Right atrium auricular region (tissue), 2 donors: ENCODE measurements at regions not wholly inside any gene's neighbourhood (a gene's known extent, or its start where the extent isn't known, plus 50 kb on each side); places are given as distances from the start of the nearest gene placed in this dataset.

Experiments used
- DNase-seq: peaks from one replicate; pipeline ENCODE4 v3.0.0-alpha.2; 2019; ENCODE audit warnings: low spot score
- H3K27ac ChIP-seq, 2 donors: fragments of 200-600 bp; sonication (generic); 1 replicate in 1 of 2; 2 replicates in 1 of 2; pipeline ENCODE4 v1.5.1; 2016 to 2019
- H3K27me3 ChIP-seq, 2 donors: fragments of 200-600 bp; sonication (generic); one replicate each; pipeline versions ENCODE4 v1.5.1 to v1.6.0; 2017 to 2019
- H3K36me3 ChIP-seq: fragments of 200-600 bp; sonication (generic); one replicate; pipeline ENCODE4 v1.5.1; 2016
- H3K4me1 ChIP-seq, 2 donors: fragments of 200-600 bp; sonication (generic); one replicate each; pipeline versions ENCODE4 v1.5.1 to v1.6.0; 2017 to 2019
- H3K4me3 ChIP-seq, 2 donors: fragments of 200-600 bp; sonication (generic); 1 replicate in 1 of 2; 2 replicates in 1 of 2; pipeline ENCODE4 v1.5.1; 2017 to 2019; ENCODE audit warnings: mild to moderate bottlenecking in 1 of 2, moderate library complexity in 1 of 2
- H3K9me3 ChIP-seq, 2 donors: fragments of 200-600 bp; sonication (generic); one replicate each; pipeline ENCODE4 v1.5.1; 2019
- CTCF ChIP-seq, 2 donors: fragments of 200-600 bp; sonication (generic); IDR thresholded peaks; one replicate each; pipeline ENCODE4 v1.5.1; 2019; ENCODE audit warnings: antibody characterized with exemption in 2 of 2

- Histone ChIP-seq H3K27me3 (no peaks in the 10 kb centered on the region), H3K9me3 (no peaks in the 10 kb centered on the region), H3K4me3 (no peak overlapping the region), H3K27ac (no peak overlapping the region), H3K4me1 (no peaks in the 10 kb centered on the region), H3K36me3 (no peaks in the 10 kb centered on the region)
- TF ChIP-seq CTCF (IDR thresholded peaks at IDR 0.05): no peak
- DNase-seq: no peak
These were observed 220.2 kb upstream of the MYO3A start for GRCh38 chr10:25713894-25714240.

- H3K4me3 ChIP-seq: no peak overlapping the region
- H3K27ac ChIP-seq: no peak overlapping the region
- no peaks in the 10 kb centered on the region for H3K36me3 ChIP-seq
- no peaks in the 10 kb centered on the region for H3K4me1 ChIP-seq
- TF ChIP-seq CTCF (IDR thresholded peaks at IDR 0.05): no peak
- H3K9me3 ChIP-seq: no peaks in the 10 kb centered on the region
- no peak for DNase-seq
- H3K27me3 ChIP-seq: no peaks in the 10 kb centered on the region
These were observed 209.8 kb upstream of the MYO3A start for GRCh38 chr10:25724241-25724640.

- H3K27me3 ChIP-seq: no peaks in the 10 kb centered on the region
- peak; percentile 57 to 77 for TF ChIP-seq CTCF (IDR thresholded peaks at IDR 0.05)
- no peaks in the 10 kb centered on the region for H3K36me3 ChIP-seq
- H3K27ac ChIP-seq: no peak overlapping the region
- H3K4me3 ChIP-seq: no peak overlapping the region
- DNase-seq: no peak
- no peaks in the 10 kb centered on the region for H3K4me1 ChIP-seq
- H3K9me3 ChIP-seq: no peaks in the 10 kb centered on the region
These were observed 207.9 kb upstream of the MYO3A start for GRCh38 chr10:25725917-25726716.

- Histone ChIP-seq H3K4me3 (no peak overlapping the region), H3K27ac (no peak overlapping the region), H3K9me3 (no peaks in the 10 kb centered on the region), H3K27me3 (no peaks in the 10 kb centered on the region), H3K36me3 (no peaks in the 10 kb centered on the region), H3K4me1 (no peaks in the 10 kb centered on the region)
- no peak for TF ChIP-seq CTCF (IDR thresholded peaks at IDR 0.05)
- DNase-seq: no peak
These were observed 195.3 kb upstream of the MYO3A start for GRCh38 chr10:25738776-25739175.

GRCh38 chr10:25743832-25744231 is 190.2 kb upstream of the MYO3A start:
- no peaks in the 10 kb centered on the region for H3K36me3 ChIP-seq
- H3K9me3 ChIP-seq: no peaks in the 10 kb centered on the region
- H3K4me3 ChIP-seq: no peak overlapping the region
- no peak for TF ChIP-seq CTCF (IDR thresholded peaks at IDR 0.05)
- no peak overlapping the region for H3K27ac ChIP-seq
- DNase-seq: no peak
- H3K4me1 ChIP-seq: no peaks in the 10 kb centered on the region
- no peaks in the 10 kb centered on the region for H3K27me3 ChIP-seq

GRCh38 chr10:25744574-25744973 is 189.5 kb upstream of the MYO3A start:
- TF ChIP-seq CTCF (IDR thresholded peaks at IDR 0.05): no peak
- no peak overlapping the region for H3K27ac ChIP-seq
- no peak overlapping the region for H3K4me3 ChIP-seq
- no peaks in the 10 kb centered on the region for H3K27me3 ChIP-seq
- H3K4me1 ChIP-seq: no peaks in the 10 kb centered on the region
- no peaks in the 10 kb centered on the region for H3K9me3 ChIP-seq
- DNase-seq: no peak
- no peaks in the 10 kb centered on the region for H3K36me3 ChIP-seq
